ENCODE measurements at regions not wholly inside any gene's neighbourhood (a gene's known extent, or its start where the extent isn't known, plus 50 kb on each side); places are given as distances from the start of the nearest gene placed in this dataset.

- intact Hi-C loops (cut with micrococcal nuclease), result no loop called here
- CTCF ChIA-PET, result no interaction called here
- DNase-seq (no peak), ATAC-seq (no peak)
- no peak overlapping the region for H3K27ac Mint-ChIP-seq
- H3K27me3 Mint-ChIP-seq, result peaks cover 0 to 64% (median 31%) of the 10 kb centered on the region in 5 donors
- no peaks in the 10 kb centered on the region for H3K4me1 ChIP-seq (ENCODE audit: control insufficient read depth in 2 of 2, insufficient read depth in 2 of 2, low read length in 2 of 2)
- no peak overlapping the region for H3K27ac ChIP-seq (ENCODE audit: low read depth, low read length)
- H3K36me3 Mint-ChIP-seq, result no peaks in the 10 kb centered on the region
- H3K4me3 ChIP-seq (ENCODE audit: low read length), result no peak overlapping the region
- H3K4me3 Mint-ChIP-seq, result no peak overlapping the region
- H3K9me3 Mint-ChIP-seq, result peaks cover 0 to 7% (median 2%) of the 10 kb centered on the region in 11 donors
- POLR2A ChIA-PET, result no interaction called here
- no peaks in the 10 kb centered on the region for H3K27me3 ChIP-seq (ENCODE audit: control insufficient read depth in 2 of 2, insufficient read depth in 2 of 2, low read length in 2 of 2)
- H3K9me3 ChIP-seq (ENCODE audit: control insufficient read depth in 2 of 3, low read length in 3 of 3), result no peaks in the 10 kb centered on the region
- no peaks in the 10 kb centered on the region for H3K36me3 ChIP-seq (ENCODE audit: control insufficient read depth in 2 of 3, insufficient read depth in 3 of 3, low read length in 3 of 3)
- peaks cover 0 to 1% (median 0%) of the 10 kb centered on the region in 7 donors for H3K4me1 Mint-ChIP-seq
Measured at GRCh38 chr6:1022719-1023118, 289.2 kb upstream of the FOXQ1 start.

GRCh38 chr6:1020837-1021236, 291.1 kb upstream of the FOXQ1 start:
- Mint-ChIP-seq H3K9me3 (peaks cover 0 to 7% (median 2%) of the 10 kb centered on the region in 11 donors), H3K36me3 (no peaks in the 10 kb centered on the region), H3K4me3 (no peak overlapping the region), H3K27ac (no peak overlapping the region), H3K4me1 (no peaks in the 10 kb centered on the region), H3K27me3 (peaks cover 0 to 58% (median 22%) of the 10 kb centered on the region in 5 donors)
- Histone ChIP-seq H3K36me3 (ENCODE audit: control insufficient read depth in 2 of 3, insufficient read depth in 3 of 3, low read length in 3 of 3) (no peaks in the 10 kb centered on the region), H3K27ac (ENCODE audit: low read depth, low read length) (no peak overlapping the region), H3K9me3 (ENCODE audit: control insufficient read depth in 2 of 3, low read length in 3 of 3) (no peaks in the 10 kb centered on the region), H3K27me3 (ENCODE audit: control insufficient read depth in 2 of 2, insufficient read depth in 2 of 2, low read length in 2 of 2) (no peaks in the 10 kb centered on the region), H3K4me1 (ENCODE audit: control insufficient read depth in 2 of 2, insufficient read depth in 2 of 2, low read length in 2 of 2) (no peaks in the 10 kb centered on the region), H3K4me3 (ENCODE audit: low read length) (no peak overlapping the region)
- ATAC-seq, result no peak
- intact Hi-C loops (cut with micrococcal nuclease), result no loop called here
- CTCF ChIA-PET, result no interaction called here
- no peak for DNase-seq
- POLR2A ChIA-PET, result no interaction called here

- Mint-ChIP-seq H3K27me3 (peaks cover 0 to 54% (median 19%) of the 10 kb centered on the region in 5 donors), H3K4me3 (no peak overlapping the region), H3K9me3 (peaks cover 0 to 7% (median 2%) of the 10 kb centered on the region in 11 donors), H3K4me1 (no peaks in the 10 kb centered on the region), H3K36me3 (no peaks in the 10 kb centered on the region), H3K27ac (no peak overlapping the region)
- Histone ChIP-seq H3K4me3 (ENCODE audit: low read length) (no peak overlapping the region), H3K9me3 (ENCODE audit: control insufficient read depth in 2 of 3, low read length in 3 of 3) (no peaks in the 10 kb centered on the region), H3K27me3 (ENCODE audit: control insufficient read depth in 2 of 2, insufficient read depth in 2 of 2, low read length in 2 of 2) (no peaks in the 10 kb centered on the region), H3K36me3 (ENCODE audit: control insufficient read depth in 2 of 3, insufficient read depth in 3 of 3, low read length in 3 of 3) (no peaks in the 10 kb centered on the region), H3K27ac (ENCODE audit: low read depth, low read length) (no peak overlapping the region), H3K4me1 (ENCODE audit: control insufficient read depth in 2 of 2, insufficient read depth in 2 of 2, low read length in 2 of 2) (no peaks in the 10 kb centered on the region)
- ChIA-PET CTCF (no interaction called here), POLR2A (no interaction called here)
- intact Hi-C loops (cut with micrococcal nuclease), result no loop called here
- ATAC-seq (no peak), DNase-seq (no peak)
Measured at GRCh38 chr6:1020133-1020532, 291.8 kb upstream of the FOXQ1 start.

DNA sequence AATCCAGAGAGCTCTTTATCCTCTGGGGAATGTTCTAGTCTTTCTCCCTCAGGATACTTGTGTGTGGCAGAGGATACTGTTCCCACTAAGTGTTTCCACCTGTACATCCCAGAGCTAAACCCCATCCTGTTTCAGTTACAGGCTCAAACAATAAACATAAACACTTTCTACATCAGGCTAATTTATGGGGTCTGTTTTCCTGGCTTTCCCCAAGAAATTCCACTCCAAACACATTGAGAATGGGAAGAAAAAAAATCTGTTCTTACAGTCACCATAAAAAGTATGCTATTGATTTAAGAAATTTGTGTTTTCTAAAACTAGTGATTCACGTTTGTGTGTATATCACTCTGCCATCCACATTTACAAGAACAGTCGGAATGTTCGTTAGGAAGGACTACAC, 293.9 kb upstream of the FOXQ1 start:
- CTCF ChIA-PET, result no interaction called here
- Mint-ChIP-seq H3K27ac (no peak overlapping the region), H3K9me3 (peaks cover 0 to 7% (median 4%) of the 10 kb centered on the region in 11 donors), H3K36me3 (no peaks in the 10 kb centered on the region), H3K4me3 (no peak overlapping the region), H3K27me3 (peaks cover 5 to 47% (median 21%) of the 10 kb centered on the region in 5 donors), H3K4me1 (no peaks in the 10 kb centered on the region)
- no peaks in the 10 kb centered on the region for H3K27me3 ChIP-seq (ENCODE audit: control insufficient read depth in 2 of 2, insufficient read depth in 2 of 2, low read length in 2 of 2)
- no peak for DNase-seq
- no peaks in the 10 kb centered on the region for H3K4me1 ChIP-seq (ENCODE audit: control insufficient read depth in 2 of 2, insufficient read depth in 2 of 2, low read length in 2 of 2)
- ATAC-seq, result no peak
- no peaks in the 10 kb centered on the region for H3K36me3 ChIP-seq (ENCODE audit: control insufficient read depth in 2 of 3, insufficient read depth in 3 of 3, low read length in 3 of 3)
- no peak overlapping the region for H3K27ac ChIP-seq (ENCODE audit: low read depth, low read length)
- H3K4me3 ChIP-seq (ENCODE audit: low read length), result no peak overlapping the region
- POLR2A ChIA-PET, result no interaction called here
- intact Hi-C loops (cut with micrococcal nuclease), result no loop called here
- H3K9me3 ChIP-seq (ENCODE audit: control insufficient read depth in 2 of 3, low read length in 3 of 3), result no peaks in the 10 kb centered on the region

DNA sequence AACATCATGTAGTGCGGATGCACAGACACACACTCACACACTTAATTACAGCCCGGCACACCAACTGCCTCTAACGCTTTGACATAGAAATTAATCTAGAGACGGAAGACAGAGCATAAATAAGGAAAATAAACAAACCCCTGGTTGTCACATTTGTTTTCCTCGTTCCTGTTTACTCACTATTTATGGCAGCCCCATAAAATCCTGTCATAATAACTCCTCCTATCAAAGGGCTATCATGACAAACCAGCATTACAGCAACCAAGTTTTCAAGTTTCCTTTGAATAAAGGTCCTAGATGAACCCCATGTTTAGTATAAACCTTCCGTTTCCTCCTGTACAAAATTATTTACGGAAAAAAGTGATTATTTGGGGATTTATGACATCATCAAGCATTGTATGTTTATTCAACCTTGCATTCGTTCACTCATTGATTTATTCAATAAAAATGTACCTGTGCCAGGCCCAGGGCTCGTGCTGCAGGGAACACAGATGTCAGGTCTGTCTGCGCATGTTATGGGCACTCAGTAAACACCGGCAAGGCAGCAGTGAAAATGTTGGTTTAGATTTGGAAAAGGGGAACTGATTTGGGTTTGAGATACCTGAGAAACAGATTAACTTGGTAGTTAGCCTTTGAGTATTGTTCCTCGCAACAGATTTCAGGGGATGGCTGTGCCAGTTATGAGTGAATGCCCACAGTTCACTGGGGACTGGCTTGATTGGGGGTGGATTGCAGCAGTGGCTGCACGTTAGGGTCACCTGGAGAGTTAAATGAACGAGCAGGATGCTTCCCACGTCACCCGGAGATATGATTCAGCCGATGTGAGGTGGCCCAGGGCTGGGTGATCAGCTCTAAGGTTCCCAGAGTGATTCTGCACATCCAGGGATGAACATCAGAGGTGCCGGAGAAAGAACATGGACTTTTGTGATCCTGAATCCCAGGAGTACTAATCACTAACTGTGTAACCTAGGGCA, 295.3 kb upstream of the FOXQ1 start:
- intact Hi-C loops (cut with micrococcal nuclease), result no loop called here
- Histone ChIP-seq H3K4me3 (ENCODE audit: low read length) (no peak overlapping the region), H3K36me3 (ENCODE audit: control insufficient read depth in 2 of 3, insufficient read depth in 3 of 3, low read length in 3 of 3) (no peaks in the 10 kb centered on the region), H3K9me3 (ENCODE audit: control insufficient read depth in 2 of 3, low read length in 3 of 3) (no peaks in the 10 kb centered on the region), H3K4me1 (ENCODE audit: control insufficient read depth in 2 of 2, insufficient read depth in 2 of 2, low read length in 2 of 2) (no peaks in the 10 kb centered on the region), H3K27me3 (ENCODE audit: control insufficient read depth in 2 of 2, insufficient read depth in 2 of 2, low read length in 2 of 2) (no peaks in the 10 kb centered on the region), H3K27ac (ENCODE audit: low read depth, low read length) (no peak overlapping the region)
- H3K4me1 Mint-ChIP-seq, result no peaks in the 10 kb centered on the region
- peaks cover 0 to 6% (median 3%) of the 10 kb centered on the region in 11 donors for H3K9me3 Mint-ChIP-seq
- ChIA-PET POLR2A (no interaction called here), CTCF (no interaction called here)
- DNase-seq (no peak), ATAC-seq (no peak)
- H3K4me3 Mint-ChIP-seq, result no peak overlapping the region
- H3K27me3 Mint-ChIP-seq, result peaks cover 5 to 43% (median 26%) of the 10 kb centered on the region in 5 donors
- H3K27ac Mint-ChIP-seq, result no peak overlapping the region
- no peaks in the 10 kb centered on the region for H3K36me3 Mint-ChIP-seq

DNA sequence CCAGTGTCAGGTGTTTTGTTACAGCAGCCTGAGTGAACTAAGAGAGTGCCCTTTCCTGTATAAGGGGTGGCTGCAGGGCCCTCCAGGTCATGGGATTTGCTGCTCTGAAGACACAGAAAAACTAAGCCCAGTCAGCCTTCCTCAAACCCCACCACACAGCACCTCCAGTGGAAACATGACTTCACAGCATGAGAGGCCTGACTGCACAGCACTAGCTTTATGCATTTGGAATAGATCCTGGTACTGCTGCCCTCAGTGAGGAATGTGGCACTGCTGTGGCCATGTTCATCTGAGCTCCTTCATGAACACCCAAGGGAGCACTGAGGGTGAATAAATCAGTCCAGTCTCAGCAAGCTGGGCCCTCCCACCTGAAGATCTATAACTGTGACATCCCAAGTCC, 296.1 kb upstream of the FOXQ1 start:
- Mint-ChIP-seq H3K36me3 (no peaks in the 10 kb centered on the region), H3K4me3 (no peak overlapping the region), H3K27me3 (peaks cover 5 to 37% (median 19%) of the 10 kb centered on the region in 5 donors), H3K4me1 (no peaks in the 10 kb centered on the region), H3K27ac (no peak overlapping the region), H3K9me3 (peaks cover 0 to 5% (median 0%) of the 10 kb centered on the region in 11 donors)
- no peak for DNase-seq
- intact Hi-C loops (cut with micrococcal nuclease), result no loop called here
- Histone ChIP-seq H3K27ac (ENCODE audit: low read depth, low read length) (no peak overlapping the region), H3K4me3 (ENCODE audit: low read length) (no peak overlapping the region), H3K36me3 (ENCODE audit: control insufficient read depth in 2 of 3, insufficient read depth in 3 of 3, low read length in 3 of 3) (no peaks in the 10 kb centered on the region), H3K4me1 (ENCODE audit: control insufficient read depth in 2 of 2, insufficient read depth in 2 of 2, low read length in 2 of 2) (no peaks in the 10 kb centered on the region), H3K9me3 (ENCODE audit: control insufficient read depth in 2 of 3, low read length in 3 of 3) (no peaks in the 10 kb centered on the region), H3K27me3 (ENCODE audit: control insufficient read depth in 2 of 2, insufficient read depth in 2 of 2, low read length in 2 of 2) (no peaks in the 10 kb centered on the region)
- CTCF ChIA-PET, result no interaction called here
- POLR2A ChIA-PET, result no interaction called here
- ATAC-seq, result no peak

- no peaks in the 10 kb centered on the region for H3K36me3 Mint-ChIP-seq
- no peaks in the 10 kb centered on the region for H3K36me3 ChIP-seq (ENCODE audit: control insufficient read depth in 2 of 3, insufficient read depth in 3 of 3, low read length in 3 of 3)
- CTCF ChIA-PET, result no interaction called here
Measured at GRCh38 chr6:1014431-1014807, 297.5 kb upstream of the FOXQ1 start.

More at GRCh38 chr6:1014431-1014807, 297.5 kb upstream of the FOXQ1 start:
- POLR2A ChIA-PET, result no interaction called here
- no peaks in the 10 kb centered on the region for H3K27me3 ChIP-seq (ENCODE audit: control insufficient read depth in 2 of 2, insufficient read depth in 2 of 2, low read length in 2 of 2)
- Mint-ChIP-seq H3K27ac (no peak overlapping the region), H3K27me3 (peaks cover 5 to 45% (median 23%) of the 10 kb centered on the region in 5 donors), H3K4me3 (no peak overlapping the region), H3K9me3 (peaks cover 0 to 5% (median 0%) of the 10 kb centered on the region in 11 donors), H3K4me1 (no peaks in the 10 kb centered on the region)
- intact Hi-C loops (cut with micrococcal nuclease), result no loop called here
- no peaks in the 10 kb centered on the region for H3K9me3 ChIP-seq (ENCODE audit: control insufficient read depth in 2 of 3, low read length in 3 of 3)
- no peak for ATAC-seq
- H3K27ac ChIP-seq (ENCODE audit: low read depth, low read length), result no peak overlapping the region
- no peaks in the 10 kb centered on the region for H3K4me1 ChIP-seq (ENCODE audit: control insufficient read depth in 2 of 2, insufficient read depth in 2 of 2, low read length in 2 of 2)
- no peak for DNase-seq
- no peak overlapping the region for H3K4me3 ChIP-seq (ENCODE audit: low read length)
